RPMI8226 (cell line): ENCODE measurements at regions not wholly inside any gene's neighbourhood (a gene's known extent, or its start where the extent isn't known, plus 50 kb on each side); places are given as distances from the start of the nearest gene placed in this dataset.
A peak's percentile ranks its signal among the peaks of the same experiment; 100 is the strongest.

Experiments used
- DNase-seq: peaks from one replicate; pipeline ENCODE4 v3.0.0-alpha.2; 2015

DNA sequence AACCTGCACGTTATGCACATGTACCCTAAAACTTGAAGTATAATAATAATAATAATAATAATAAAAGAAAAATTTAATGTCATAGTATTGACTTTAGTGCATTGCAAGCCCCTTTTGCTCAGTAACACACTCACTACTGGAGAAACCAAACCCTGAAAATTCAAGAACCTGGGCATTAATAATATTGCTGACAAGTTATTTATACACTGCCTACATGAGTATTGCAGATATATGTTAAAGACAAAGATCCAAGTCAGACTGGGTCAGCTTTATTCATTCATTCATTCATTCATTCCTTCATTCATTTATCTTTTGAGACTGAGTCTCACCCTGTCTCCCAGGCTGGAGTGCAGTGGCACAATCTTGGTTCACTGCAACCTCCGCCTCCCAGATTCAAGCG, 1711.2 kb downstream of the TP53TG3F start:
- DNase-seq, result no peak

DNA sequence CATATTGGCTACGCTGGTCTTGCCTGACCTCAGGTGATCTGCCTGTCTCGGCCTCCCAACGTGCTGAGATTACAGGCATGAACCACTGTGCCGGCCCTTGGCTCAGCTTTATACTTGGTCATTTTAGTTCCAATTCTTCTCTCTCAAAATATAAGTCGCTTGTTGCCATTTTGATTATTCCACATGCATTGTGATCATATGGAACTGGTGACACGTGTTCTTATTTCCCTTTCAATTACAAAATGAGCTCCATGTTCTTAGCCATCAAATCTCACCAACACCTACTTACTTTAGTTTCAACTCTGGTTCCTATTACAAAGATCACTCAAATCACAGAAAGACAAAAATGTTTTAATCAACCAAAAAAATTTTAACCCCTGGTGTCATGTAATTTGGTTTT, 1711.7 kb downstream of the TP53TG3F start:
- no peak for DNase-seq

DNA sequence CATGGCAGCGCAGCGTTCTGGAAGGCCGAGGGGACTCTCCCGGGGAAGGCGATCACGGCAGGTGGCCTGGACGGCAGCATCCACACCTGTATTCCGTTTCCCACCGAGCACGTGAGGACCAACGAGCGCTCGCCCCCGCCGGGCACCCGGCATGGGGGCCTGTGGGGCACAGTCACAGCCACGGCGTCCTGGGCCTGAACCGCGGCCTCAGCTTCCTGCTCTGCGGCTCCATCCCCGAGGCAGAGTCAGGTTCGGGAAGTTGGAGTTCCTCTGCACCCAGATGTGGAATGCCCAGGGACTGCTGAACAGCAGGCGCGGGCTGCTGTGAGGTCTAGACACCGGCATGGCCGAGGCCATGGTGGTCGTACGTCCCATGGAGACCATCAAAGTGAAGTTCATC, 1713.9 kb downstream of the TP53TG3F start:
- DNase-seq, result no peak

DNA sequence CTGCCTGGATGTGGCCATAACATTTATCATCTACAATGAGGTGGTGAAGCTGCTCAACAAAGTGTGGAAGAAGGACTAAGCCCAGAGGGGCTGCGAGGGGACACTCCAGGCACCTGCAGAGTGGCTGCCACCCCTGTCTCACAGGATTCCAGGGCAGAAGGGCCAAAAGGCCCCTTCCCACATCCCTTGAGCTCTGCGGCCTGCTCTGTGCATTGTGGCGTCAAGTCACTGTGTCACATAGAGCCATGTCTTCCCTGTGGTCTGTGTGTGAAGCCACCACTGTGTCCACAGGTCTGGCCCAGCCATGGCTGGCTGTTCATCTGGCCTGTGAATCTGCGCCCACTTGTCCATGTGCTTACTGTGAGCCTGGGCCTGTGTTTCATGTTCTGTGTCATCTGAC, 1714.6 kb downstream of the TP53TG3F start:
- DNase-seq, result no peak

GRCh38 chr16:35176449-35176848, 1717.0 kb downstream of the TP53TG3F start:
- DNase-seq, result no peak

- no peak for DNase-seq
Measured at GRCh38 chr16:35177851-35178250, 1718.4 kb downstream of the TP53TG3F start.

DNA sequence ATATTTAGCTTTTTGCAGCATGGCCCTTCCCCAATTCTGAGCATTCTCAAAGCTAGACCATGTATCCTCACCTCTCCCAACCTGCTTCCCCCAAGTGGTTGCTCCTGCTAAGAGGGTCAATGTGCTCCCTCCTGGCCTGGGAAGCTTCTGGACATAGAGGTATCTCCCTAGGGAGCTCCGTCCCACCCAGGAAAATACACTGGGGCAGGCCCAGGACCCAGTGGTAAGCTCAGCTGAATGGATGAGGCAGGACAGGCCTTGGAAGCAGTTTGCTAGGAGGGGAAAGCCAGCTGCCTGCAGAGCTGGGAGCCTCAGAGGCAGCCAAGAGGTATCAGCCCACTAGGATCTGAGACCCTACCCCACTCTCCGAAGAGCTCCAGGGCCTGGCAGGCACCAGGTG, 1721.6 kb downstream of the TP53TG3F start:
- DNase-seq, result no peak

- no peak for DNase-seq
Measured at GRCh38 chr16:35181422-35182030, 1722.1 kb downstream of the TP53TG3F start.

DNA sequence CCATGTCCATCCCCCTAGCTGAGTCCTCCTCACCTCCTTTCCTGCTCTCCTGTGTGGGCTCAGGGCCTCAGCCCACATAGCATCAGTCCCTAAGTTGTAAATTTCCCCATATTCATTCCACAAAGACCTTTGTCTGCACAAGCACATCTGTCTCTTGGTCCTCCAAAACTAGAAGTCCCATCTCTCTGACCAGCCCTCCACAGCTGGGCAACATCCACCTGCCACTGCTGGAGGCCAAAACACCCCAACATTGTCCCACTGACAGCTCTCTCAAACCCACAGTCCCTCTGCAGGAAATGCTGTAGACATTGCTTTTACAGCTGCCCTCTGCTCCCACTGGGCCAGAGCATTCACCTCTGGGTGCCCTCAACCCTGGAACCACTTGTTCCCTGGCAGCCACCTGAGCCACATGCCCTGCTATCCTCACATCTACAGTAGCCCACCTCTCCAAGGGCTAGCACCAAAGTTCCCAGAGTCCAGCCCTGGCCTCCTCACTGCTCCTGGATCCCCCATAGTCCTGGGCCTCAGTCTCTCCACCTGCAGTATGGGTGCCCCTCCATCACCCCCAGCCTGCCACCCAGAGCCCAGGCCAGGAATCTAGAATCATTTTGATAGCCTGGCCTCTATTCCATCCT, 1722.7 kb downstream of the TP53TG3F start:
- no peak for DNase-seq

DNA sequence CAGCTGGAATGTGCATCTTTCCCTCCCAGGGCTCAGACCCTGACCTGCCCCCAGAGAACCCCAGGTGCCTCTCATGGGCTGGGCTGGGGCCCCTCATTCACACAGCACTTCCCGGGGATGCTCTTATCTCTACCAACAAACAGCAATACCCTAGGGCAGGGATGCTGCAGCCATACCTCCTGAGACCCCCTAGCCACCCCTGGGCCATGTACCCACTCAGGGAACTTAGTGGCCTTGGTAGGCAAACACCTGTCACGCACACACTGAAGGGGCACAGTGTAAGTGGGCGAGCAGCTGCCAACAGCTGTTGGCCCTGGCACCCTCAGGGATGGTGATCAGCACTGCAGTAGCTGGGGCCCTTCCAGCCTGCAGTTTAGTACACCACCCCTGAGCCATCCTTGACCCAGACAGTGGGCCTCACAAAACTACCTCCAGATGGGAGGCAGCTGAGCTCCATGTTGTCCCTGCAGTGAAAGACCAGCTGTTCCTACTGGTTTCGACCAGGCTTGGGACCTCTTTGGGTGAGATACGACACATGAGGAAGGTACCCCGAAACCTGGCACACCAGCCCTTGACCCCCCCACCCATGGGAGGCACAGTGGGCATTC, 1723.6 kb downstream of the TP53TG3F start:
- no peak for DNase-seq

DNA sequence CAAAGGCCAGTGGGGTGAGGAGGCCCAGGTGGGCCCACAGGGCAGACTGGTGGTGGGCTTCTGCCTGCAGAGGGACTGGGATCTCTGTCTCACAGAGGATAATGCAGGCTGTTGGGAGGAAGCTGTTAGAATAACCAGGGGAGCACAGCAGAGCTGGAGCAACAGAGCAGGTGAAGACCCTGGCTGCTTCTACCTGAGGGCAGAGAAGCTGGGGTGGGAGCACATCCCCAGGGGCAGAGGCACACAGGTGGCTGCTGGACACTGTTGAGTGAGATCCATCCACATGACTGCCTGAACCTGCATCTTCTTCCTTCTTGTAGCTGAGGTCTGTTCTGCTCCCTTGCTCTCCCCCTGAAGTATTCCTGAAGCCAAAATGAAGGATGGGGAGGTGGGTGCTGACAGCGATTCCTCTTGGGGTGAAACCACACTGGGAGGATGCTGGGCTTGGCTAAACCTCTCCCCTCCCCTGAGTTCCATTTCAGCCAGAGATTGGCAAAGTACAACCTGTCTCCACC, 1725.0 kb downstream of the TP53TG3F start:
- no peak for DNase-seq

GRCh38 chr16:35185366-35186044, 1726.1 kb downstream of the TP53TG3F start:
- DNase-seq, result no peak

DNA sequence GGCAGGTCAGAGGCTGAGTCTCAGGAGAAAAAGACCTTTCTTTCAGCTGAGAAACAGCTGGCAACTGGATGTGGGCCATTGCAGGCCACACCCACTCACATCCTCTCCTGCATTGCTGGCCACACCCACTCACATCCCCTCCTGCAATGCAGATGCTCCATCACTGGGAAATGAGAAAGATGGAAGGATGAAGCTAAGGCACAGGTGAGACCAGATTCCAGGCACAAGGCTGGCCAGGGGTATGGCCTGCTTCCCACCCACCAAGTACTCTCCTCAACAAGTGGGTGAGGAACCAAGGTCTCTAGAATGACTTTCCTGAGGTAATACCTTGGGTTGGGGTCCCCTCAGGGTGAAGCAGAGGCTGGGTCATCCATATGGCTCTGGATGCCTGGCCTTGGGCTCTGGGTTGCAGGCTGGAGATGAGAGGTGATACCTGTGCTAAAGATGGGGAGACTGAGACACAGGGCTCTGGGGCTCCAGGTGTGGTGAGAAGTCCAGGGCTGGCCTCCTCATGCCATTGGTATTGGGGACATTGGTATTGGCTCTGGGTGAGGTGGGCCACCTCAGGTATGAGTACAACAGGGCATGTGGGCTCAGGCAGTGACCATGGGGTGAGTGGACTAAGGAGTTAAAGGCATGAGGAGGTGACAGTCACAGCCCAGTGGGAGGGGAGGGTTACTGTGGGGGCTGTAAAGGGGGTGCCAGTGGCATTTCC, 1726.8 kb downstream of the TP53TG3F start:
- no peak for DNase-seq

DNA sequence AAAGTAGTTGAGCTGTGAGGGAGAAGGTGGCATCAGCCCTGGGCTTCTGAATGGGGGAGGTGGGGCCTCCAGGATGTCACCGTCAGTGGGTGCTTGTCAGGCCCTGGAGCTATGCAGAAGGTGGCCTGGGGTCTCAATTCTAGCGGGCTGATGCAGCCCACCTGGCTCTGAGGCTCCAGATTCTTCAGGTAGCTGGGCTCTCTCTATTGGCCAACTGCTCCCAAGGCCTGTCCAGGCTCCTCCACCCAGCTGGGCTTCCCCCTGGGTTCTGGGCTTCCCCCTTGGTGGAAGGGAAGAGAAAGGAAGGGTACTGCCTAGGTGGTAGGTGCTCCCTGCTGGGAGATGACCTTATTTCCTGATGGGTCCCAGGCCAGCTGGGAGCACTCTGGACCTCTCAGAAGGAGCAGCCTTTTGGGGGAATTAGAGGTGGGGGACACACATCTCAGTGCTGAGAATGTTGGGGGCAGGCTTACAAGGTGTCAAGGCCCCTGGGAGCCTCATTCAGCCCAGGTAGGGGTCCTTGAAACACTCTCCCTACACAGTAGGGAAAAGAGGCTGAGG, 1728.3 kb downstream of the TP53TG3F start:
- DNase-seq, result no peak

- peak; percentile 59 for DNase-seq
Measured at GRCh38 chr16:35188288-35189155, 1729.1 kb downstream of the TP53TG3F start.

GRCh38 chr16:35192993-35193392, 1733.6 kb downstream of the TP53TG3F start:
- DNase-seq, result no peak

DNA sequence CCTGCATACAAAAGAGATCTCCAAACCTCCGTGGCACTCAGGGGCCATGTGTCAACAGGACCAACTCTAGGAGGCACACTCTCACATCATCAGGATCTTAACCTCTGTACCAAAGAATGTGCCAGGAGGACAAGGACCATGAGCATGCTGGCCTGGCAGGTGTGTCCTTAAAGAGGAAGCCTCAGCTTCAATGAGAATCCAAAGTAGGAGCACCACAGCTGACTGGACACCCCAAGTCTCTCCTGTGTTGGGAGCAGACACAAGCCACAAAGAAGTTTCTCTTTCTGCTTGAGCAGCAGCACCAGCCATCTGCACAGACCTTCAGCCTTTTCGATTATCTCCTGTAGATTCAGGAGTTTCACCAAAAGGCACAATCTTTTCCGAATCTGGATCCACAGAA, 1734.5 kb downstream of the TP53TG3F start:
- DNase-seq, result no peak

GRCh38 chr16:35194681-35195080, 1735.3 kb downstream of the TP53TG3F start:
- DNase-seq, result no peak

DNA sequence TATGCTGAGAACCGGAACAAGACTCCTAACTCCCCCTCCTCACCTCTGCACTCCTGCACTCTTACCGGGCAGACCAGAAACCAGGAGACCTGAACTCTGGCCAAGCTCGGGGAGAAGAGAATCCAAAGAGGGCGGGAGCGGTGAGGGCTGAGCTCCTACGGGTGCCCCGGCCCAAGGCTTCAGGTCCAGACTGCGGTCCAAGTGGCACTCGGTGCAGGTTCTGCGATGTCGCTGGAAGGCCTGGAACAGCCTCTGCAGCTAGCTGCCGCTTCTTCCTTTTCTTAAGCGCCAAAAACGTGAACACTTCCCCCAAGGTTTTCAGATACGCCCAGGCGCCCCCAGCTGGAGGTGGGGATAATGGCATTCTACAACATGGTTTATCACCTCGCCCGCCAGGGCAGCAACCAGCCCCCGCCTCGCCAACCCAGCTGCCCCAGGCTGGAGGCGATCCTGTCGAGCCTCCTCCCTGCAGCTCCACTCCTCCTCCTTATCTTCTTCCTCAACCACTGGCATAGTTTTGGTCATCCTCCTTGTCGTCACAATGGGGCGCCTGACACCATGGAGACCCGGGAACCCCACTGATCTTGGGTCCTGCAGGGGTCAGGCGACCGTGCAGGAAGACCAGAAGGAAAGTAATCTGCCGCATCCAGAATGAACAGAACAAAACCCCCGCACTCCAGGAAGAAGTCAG, 1735.9 kb downstream of the TP53TG3F start:
- peak; percentile 57 for DNase-seq

DNA sequence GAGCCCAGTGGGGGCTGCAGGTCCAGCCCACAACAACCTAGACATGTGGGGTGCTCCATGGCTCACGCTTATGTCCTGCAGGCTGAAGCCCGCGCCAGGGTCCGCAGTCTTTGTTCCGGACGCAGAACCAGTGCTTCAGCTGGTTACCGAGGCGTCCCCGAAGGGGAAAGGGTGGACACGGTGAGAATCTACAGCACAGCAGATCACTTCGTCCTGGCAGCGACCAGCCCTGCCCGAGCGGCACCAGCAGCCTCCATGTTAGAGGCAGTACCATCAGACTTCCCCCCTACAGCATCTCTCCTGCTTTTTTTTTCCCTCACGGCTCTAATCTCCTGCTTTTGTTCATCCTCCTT, 1736.4 kb downstream of the TP53TG3F start:
- DNase-seq, result no peak

- DNase-seq, result no peak
Measured at GRCh38 chr16:35196313-35196712, 1736.9 kb downstream of the TP53TG3F start.
